NCI-H187 (cell line): ENCODE measurements at regions not wholly inside any gene's neighbourhood (a gene's known extent, or its start where the extent isn't known, plus 50 kb on each side); places are given as distances from the start of the nearest gene placed in this dataset.
"Not testable (repeated sequence)": the region's sequence is repeated elsewhere in the genome, so short reads cannot be mapped to it uniquely, and the experiment has no call there.

Experiments used
- DNase-seq, 2 experiments: peaks; one replicate each; lab custom pipeline; 2025; lab: John Stamatoyannopoulos, UW

DNA sequence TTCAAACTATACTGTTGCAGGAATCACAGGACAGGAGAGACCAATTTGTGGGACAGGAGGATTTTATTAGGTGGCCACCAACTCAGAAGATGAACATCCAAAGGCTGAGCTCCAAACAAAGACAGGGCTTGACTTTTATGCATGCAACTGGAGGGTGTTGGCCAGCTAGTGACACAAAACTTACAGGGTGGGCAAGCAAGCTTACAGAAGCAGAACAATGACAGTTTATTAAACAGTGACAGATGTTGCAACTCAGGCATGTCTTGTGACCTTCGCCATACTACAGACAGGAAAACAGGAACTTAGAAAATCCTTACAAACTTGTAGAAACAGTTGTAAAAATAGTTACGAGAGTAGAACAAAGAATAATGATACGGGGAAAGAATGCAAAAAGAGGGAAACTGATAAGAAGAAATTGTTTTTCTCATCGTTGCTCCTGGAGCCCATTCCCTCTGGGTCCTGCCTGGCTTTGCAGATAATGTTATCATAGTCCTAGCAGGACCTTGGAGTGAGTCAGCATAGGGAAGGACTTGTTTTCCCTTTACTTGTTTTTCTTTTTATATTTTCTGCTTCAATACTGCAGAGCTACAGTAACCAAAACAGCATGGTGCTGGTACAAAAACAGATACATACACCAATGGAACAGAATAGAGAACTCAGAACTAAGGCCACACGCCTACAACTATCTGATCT, 2083.0 kb upstream of the ACO1 start:
- DNase-seq: no peak

DNA sequence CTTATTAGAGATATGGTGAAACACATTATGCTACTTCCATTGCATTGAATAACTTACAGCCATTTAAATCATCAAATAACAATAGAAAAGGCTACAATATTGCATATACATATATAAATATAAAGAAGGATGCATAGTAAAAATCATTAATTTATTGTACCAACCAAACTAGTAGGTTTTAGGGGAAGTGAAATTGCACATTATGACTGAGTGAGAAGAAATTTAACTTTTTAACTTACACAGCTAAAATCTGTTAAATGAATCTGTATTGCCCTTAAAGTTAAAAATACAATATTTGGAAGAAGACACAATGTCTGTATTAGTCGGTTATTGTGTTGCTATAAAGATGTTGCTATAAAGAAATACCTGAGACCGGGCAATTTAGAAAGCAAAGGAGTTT, 2073.7 kb upstream of the ACO1 start:
- no peak for DNase-seq

DNA sequence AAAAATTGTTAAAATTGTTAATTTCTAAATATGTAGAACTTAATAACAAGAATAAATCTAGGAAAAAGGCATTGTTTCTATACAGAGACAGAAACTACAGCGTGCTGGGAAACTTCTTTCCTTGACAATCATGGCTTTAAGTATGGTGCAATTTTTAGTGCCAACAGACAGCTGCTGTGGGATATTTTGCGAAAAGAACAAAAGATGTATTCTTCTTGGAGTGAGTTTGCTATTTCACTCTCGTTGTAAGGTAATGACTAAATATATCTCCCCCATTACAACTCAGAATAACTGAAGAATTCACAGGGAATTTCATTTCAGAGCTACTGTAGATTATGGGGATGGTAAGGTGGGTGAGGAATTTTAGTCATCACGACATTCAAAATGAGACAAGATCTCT, 2055.0 kb upstream of the ACO1 start:
- DNase-seq: no peak

DNA sequence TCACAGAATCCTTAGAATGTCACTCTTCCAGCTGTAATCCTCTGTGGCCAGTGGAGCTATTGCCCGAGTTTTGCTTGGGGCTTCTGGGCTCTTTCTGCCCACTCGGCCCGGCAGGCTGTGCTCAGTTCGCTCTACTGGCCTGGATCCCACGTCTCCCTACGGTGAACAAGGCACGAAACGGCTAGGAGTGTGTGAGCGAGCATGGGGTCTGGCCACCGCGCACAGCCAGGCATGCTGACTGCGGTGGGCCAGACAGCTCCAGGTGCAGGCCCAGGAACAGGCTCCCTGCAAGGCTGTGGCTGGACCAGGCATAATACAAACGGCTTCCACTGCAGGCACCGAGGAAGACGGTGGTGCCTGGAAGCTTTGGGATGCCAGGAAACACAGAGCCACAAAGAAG, 2035.5 kb upstream of the ACO1 start:
- DNase-seq: no peak

DNA sequence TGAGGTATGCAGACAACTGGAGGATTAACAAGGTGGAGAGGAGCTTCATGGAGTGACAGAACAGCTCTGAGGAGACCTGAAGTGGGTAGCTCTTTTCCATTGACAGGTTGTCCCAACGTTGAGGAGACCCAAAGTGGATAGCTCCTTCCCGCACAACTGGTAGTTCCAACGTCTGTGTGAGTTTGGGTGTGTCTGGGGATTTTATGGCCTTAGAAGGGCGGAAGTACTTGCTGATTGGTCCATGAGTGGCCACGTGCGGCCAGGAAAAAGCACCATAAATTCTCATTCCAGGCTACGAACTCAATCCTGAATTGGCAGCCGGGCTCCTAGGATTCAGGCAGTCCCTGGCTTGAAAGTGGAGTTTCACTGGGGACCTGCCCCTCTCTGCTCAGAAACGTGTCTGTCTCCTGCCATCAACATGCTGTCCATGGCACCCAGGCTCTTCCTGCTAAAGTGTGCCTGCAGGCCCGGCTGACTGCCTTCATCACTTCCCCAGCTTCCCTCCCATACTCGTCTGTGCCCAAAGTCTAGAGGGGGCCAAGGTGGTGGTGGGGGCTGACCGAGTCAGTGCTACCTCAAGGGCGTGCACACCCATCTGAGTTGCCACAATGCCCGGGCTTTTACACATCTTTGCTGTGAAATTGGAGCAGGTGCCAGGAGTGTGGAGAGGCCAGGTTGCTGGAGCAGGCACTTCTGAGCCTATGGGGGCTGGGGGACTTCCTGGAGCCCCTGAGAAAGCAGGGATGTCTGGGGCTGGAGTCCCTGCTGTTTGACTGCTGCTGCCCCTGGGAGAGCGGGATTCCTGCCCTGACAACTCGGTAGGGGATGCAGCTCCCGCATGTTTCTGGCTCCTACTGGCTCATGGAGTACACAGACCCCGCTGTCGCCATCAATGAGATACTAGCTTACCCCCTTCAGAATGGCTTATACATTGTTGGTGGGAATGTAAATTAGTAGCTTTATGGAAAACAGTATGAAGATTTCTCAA, 2034.6 kb upstream of the ACO1 start:
- DNase-seq: no peak

DNA sequence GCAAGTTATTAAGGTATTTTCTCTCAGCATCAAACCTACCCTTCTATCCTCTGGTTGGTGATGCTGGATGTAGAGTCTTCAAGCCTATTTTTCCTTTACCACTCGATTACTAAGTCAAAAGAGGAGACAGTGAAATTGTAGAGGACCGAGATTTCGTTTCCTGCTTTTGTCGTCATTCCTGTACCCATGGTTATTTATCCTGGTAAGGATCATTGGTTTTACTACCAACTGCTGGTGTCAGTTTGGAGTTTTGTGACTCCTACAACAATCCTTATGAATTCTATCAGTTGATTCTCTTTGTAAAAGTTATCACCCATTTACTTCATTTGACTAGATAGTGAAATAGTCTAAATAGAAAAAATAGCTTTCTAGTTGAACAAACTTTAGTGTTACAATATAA, 2028.2 kb upstream of the ACO1 start:
- no peak for DNase-seq

DNA sequence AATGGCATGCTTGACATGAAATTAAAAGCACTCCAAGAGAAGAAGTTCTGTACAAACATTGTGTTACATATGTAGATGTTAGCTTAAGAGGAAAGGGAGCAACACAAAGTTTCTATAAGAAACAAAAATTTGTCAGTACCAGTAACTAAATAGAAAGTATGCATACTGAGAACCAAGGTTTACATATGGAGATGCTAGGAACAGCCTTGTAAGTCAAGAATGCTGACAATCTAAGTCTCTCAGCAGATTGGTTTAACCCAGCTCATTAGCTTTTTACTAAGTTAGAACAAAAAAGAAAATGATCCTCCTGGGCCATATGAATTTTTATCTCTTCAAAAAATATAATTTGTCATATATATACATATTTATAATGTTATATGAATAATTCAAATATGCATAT, 2022.1 kb upstream of the ACO1 start:
- no peak for DNase-seq

DNA sequence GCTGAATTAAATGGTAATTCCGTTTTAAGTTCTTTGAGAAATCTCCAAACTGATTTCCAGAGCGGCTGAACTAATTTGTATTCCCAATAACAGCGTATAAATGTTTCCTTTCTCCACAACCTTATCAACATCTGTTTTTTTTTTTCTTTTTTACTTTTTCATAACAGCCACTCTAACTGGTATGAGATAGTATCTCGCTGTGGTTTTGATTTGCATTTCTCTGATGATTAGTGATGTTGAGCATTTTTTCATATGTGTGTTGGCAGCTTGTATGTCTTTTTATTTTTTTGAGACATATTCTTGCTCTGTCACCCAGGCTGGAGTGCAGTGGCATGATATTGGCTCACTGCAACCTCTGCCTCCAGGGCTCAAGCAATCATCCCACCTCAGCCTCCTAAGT, 2018.3 kb upstream of the ACO1 start:
- DNase-seq: not testable (repeated sequence)

DNA sequence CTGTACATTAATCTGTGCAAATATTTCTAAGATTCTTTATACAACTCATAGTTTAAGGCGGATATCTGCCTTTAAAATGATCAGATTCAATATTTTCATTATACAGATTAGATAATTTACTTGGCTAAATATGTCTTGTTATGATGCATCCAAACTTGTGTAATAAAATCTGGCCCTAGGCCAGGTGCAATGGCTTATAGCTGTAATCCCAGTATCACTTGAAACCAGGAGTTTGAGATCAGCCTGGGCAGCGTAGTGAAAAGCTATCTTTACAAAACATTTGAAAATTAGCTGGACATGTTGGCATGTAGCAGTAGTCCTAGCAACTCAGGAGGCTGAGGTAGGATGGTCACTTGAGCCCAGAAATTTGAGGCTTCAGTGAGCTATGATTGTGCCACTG, 2002.2 kb upstream of the ACO1 start:
- no peak for DNase-seq

DNA sequence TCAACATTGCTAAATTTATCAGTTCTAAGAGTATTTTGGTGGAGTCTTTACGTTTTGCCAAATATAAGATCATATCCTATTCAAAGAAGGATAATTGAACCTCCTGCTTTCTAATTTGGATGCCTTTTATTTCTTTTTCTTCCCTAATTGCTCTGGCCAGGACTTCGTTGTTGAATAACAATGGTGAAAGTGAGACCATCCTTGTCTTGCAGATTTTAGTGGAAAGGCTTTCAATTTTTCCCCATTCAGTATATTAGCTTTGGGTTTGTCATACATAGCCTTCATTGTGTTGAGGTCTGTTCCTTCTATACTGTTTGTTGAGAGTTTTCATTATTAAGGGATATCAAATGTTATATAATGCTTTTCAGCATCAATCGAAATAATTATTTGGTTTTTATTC, 1974.2 kb upstream of the ACO1 start:
- DNase-seq: no peak

DNA sequence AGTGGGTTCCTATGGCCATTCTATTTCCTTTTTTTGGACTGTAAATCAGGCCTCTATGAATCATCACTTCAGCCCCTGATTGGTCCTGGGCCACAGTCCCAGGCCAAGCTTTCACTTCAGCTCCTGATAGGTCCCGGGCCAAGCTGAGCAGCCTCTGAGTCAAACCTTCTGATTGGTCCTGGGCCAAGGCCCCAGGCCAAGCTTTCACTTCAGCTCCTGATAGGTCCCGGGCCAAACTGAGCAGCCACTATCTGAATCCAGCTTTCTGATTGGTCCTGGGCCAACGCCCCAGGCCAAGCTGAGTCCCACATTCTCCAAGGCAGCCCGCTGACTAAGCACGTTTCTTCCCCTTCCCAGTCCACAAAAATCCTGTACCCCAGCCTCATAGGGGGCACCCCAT, 1972.9 kb upstream of the ACO1 start:
- no peak for DNase-seq

DNA sequence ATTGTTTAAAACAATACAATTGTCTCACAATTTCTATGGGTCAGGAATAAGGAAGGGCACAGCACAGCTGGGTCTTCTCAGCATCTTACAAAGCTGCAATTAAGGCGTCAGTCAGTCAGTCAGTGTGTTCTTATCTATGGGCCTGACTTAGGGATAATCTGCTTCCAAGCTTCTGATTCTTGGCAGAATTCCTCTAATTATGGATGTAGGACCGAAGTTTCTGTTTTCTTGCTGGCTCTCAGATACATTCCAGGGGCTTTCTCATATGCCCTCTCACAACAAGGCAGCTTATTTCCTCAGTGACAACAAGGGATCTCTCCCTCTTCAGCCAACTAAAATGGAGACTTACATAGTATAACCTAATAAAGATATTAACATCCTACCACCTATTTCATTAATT, 1925.3 kb upstream of the ACO1 start:
- no peak for DNase-seq

DNA sequence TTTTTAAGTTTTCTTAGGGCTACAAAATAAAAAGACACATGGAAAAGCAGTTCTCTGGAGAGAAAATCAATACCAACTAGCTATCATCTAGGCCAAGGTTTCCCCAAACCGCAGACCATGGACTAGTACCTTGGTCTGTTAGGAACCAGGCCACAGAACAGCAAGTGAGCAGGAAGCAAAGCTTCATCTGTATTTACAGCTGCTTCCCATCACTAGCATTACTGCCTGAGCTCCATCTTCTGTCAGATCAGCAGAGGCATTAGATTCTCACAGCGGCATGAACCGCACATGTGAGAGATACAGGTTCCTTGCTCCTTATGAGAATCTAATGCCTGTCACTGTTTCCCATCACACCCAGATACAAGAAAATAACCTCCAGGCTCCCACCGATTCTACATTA, 1907.6 kb upstream of the ACO1 start:
- DNase-seq: no peak

DNA sequence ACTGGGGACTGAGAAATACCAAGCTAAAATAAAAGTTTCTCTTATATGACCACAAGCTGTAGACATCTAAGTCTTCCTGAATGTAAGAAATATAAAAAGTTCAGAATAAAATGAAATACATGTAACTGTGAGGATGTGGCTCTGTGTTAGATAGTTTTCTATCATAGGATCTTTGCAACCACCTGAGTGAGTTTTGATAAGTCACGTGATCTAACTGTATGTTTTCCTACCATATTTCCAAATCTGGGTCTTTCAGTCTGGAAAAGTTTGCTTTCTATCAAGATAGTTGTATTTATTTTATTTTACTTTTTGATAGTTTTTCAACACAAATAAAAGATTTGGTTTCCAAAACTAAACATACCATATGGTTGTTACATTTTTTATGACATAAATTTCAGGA, 1905.8 kb upstream of the ACO1 start:
- no peak for DNase-seq

DNA sequence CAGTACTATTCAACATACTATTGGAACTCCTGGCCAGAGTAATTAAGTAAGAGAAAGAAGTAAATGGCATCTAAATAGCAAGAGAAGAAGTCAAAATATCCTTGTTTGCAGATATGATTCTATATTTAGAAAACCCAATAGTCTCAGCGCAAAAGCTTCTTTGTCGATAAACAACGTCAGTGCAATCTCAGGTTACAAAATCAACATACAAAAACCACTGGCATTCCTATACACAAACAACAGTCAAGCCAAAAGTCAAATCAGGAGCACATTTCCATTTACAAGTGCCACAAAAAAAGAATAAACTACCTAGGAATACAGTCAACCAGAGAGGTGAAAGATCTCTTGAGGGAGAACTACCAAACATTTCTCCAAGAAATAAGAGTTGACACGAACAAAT, 1901.9 kb upstream of the ACO1 start:
- no peak for DNase-seq

DNA sequence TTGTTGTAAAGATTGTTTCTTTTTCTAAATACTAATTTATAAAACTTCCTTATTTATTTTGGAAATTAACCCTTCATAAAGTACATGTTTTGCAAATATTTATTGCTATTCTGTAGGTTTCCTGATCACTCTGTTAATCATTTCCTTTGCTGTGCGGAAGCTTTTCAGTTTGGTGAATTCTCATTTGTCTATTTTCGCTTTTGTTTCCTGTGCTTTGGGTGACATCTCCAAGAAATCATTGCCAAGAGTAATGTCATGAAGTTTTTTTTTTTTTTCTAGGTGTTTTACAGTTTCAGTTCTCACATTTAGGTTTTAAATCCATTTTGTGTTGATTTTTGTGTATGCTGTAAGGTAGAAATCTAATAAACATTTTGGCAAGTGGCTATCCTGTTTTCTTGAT, 1899.8 kb upstream of the ACO1 start:
- DNase-seq: no peak

DNA sequence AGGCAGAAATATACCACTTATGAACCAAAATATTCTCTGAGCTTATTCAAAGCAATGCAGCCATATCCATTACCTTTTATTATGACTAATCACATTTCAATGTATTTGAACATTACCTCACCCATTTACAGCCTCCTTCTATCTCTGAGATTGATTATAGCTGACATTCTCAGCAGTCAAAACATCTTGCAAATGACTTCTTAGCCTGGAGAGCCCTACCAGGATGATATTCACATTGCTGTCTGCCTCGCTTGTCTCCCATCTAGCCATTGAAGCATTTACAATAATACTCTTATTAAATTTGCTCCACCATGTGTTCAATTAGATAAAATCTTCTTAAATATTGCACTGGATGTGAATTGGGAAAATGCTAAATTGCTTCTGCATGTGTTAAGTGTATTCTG, 1879.9 kb upstream of the ACO1 start:
- DNase-seq: no peak

DNA sequence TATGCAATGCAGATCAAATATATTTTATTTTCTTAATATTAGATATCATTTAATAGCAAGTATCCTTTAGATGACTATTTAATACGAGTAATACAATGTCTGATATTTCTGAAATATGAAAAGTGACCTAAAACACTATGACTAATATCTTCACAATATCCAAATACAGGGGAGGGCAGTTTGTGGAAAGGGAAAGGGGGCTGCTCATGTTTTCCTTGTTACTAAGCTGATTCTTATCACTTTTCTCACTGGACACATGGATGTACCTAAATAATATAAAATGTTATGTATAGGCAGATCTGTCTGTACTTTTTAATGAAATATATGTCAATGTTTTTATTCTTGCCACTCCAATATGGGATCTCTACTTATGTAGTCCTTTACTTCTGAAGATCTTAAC, 1879.1 kb upstream of the ACO1 start:
- DNase-seq: no peak

DNA sequence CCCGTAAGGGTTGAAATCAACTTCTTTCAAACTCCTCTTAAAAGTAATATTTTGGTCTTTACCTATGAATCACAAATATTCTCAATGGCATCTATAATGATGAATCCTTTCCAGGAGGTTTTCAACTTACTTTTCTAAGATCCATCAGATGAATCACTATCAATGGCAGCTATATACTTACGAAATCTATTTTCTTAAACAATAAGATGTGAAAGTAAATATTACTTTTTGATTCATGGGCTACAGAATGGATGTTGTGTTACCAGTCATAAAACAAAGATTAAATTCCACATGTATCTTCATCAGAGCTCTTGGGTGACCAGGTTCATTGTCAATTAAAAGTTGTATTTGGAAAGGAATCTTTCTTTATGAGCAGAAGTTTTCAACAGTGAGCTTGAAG, 1877.7 kb upstream of the ACO1 start:
- DNase-seq: no peak

DNA sequence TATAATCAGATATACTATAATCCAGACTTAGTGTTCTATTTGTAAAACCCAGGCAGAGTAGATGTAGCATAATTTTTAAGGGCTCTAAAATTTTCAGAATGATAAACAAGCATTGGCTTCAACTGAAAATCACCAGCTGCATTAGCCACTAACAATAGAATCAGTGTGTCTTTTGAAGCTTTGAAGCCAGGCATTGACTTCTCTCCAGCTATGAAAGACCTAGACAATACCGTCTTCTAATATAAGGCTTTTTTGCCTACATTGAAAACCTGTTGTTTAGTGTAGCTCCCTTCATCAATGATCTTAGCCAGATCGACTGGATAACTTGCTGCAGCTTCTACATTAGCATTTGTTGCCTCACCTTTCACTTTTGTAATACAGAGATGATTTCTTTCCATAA, 1877.3 kb upstream of the ACO1 start:
- DNase-seq: no peak

DNA sequence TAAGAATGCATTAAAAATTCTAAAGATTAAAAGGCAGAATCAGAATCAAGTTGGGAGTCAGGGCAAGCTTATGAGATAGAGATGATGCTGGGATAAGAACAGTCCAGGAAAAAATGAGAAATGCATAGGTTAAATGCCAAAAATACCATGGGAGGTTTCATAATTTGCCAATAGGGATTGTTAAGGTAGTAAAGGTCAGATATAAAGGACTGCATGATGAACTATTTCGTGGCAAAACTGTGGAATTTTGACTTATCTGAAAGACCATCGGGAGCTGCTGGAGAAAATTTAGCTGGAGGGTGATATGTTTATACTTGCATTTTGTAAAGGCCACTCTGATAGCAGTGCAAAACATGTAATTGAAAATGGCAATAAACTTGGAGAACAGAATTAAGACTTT, 1872.8 kb upstream of the ACO1 start:
- DNase-seq: no peak

DNA sequence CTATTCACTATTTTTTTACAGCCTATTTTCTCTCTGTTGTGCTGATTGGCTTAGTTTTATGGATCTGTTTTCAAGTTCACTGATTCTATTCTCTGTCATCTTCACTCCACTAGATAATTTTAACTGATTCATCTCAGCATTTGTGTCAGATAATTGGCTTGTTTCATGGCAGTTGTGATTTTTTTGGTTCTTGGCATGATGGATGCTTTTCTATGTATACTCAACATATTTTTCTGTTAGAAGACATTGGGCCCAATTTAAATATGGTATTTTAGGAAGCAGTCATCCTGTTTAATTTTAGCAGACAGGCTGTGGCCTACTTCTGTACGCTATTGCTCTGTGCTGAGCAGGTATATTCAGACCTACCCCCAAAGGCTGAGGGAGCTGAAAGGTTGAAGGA, 1865.3 kb upstream of the ACO1 start:
- DNase-seq: no peak

DNA sequence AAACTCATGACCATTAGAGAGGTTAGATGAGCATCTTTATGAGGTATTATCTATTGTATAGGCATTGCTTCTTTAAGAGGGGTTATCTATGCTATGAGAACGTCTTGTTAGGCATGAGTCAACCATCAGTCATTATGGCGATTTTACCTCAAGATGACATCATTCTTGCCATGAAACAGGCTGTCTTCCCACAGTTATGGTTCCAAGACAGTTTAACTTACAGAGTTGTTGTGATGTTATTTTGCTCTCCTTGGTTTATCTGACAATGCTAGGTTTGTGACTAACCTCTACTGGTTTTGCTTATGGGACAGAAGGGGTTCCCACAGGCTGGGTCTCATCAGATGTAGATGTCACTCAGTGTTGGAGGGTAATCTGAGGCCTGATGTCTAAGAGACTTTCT, 1864.7 kb upstream of the ACO1 start:
- no peak for DNase-seq

DNA sequence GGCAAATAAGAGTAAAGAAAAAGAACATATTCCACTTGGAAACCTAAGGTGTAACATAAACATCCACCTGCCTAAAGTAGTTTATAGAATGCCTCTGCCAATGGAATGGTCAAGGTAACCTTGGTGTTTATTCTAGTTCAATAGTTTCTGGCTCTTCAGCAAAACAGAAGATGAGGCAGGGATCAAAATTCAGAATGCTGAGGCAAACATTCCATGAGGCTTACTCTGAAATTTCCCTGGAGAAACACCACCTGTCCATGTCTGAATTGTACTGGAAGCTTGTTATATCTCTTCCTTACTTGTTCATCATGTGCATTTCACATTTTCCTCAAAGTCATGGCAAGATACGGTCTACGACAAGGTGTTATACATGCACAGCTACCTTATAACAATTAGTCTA, 1862.4 kb upstream of the ACO1 start:
- DNase-seq: no peak
